Astrocyte of the hippocampus (primary cell): ENCODE measurements at regions not wholly inside any gene's neighbourhood (a gene's known extent, or its start where the extent isn't known, plus 50 kb on each side); places are given as distances from the start of the nearest gene placed in this dataset.
"Not testable (repeated sequence)": the region's sequence is repeated elsewhere in the genome, so short reads cannot be mapped to it uniquely, and the experiment has no call there.

Experiments
- DNase-seq: peaks from one replicate; pipeline ENCODE4 v3.0.0; 2011; ENCODE audit warnings: low read depth, low spot score

- no peak for DNase-seq
Observed at GRCh38 chr2:228956701-228957474, 314.2 kb downstream of the PID1 start.

DNA sequence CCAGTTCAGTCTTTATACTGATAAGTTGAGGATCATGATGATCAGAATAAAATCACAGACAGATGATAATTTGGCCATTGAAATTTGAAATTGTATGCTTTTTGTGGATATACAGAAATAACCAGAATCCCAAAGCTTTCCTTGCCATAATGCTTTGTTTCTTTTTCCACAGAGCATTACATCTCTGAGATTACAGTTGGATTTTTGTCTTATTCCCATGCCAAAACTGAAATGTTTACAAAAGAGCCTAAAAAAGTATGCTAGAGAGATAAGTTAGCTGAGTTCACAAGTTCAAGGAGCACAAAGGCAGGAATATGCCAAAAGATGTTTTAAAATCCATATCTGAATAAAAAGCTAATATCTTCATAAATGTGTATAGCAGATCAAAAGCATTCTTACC lies 321.3 kb downstream of the PID1 start:
- DNase-seq, result no peak

DNA sequence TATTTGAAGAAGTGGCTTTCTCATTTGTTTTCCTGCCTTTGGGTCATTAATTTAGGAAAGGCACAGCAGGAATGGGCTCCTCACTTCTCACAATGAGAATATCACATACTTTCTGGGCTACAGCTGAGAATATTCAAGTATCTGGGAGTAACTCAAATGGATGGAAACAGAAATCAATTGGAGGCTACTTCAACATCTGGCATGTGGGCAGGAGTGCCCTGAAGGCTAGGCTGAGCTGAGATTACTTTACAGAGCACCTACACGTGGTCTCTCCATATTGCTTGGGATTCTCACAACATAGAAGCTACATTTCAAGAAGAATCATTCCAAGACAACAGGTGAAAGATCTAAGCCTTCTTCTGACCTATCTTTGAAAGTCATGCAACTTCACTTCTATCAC lies 325.4 kb downstream of the PID1 start:
- DNase-seq, result no peak

DNA sequence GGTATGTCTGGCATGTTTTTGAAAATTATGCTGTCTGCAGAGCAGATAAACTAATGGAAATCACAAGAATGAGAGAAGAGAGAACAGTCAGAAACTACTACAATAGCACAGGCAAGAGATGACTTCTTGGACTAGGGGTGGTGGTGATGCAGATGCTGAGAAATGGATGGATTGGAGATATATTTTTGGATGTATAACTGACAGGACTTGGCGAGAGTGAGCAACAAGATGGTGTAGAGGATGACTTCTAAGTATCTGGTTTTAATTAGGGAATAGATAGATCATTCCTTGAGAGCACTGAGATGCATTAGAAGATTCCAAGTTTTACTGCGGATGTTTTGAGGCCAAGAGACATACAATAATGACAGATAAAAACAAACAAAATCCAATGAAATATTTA lies 328.2 kb downstream of the PID1 start:
- DNase-seq, result no peak

DNA sequence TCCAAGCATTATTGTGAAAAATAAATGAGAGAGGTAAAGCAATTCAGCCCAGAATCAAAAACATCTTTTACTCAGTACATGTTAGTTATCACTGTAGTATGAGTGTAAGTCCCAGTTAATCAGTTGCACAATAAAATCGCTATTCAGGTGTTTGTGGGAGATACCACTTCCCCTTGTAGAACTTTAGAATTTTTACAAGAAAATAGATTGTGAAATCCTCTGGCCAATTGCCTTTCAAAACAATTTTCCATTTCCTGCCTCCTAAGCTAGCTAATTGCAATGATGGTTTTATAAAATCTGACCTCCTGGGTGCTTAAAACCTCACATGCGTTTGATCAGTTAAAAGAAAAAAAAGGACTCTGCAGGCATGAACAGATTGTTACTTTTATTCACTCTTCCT lies 332.5 kb downstream of the PID1 start:
- DNase-seq, result no peak

DNA sequence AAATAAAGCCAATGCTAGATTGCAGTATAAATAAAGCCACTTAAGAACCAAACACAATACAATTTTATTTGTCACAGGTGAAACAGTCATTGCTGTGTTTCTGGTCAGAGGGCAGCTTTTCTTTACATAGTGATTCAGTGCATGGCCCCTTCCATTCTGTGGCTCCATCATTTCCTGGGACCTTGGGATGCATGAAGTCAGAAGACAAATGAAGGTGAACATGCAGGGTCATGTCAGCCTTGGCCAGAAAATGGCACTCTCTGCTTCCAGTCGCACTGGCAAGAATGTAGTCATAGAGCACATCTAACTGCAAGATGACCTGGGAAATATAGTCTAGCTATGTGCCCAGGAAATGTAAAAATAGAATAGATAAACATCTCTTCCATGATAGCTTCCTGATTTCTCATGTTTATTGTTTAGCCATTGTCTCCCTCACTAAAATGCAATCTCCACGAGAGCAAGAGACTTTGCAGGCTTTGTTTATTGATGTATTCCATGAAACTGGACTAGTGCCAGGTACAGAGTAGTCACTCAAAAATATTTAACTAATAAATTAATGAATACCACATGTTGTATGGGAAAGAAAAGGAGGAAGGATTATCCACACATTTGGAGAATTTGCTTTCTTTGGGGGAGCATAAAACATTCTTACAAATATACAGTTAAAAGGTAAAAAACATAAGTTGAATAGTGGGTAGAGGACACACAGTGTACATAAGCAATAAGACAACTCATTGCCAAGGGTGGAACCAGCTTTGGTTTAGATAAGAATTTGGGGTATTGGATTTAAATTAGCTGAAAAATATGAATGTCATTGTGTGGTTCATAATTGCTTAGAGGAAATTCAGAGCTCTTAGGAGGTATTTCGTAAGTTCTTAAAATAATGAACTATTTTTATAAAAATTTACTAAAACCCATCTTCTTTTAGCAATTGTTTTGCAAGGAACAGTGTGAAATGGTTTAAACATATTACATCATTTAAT lies 343.8 kb downstream of the PID1 start:
- no peak for DNase-seq

- no peak for DNase-seq
Observed at GRCh38 chr2:228919808-228920207, 351.3 kb downstream of the PID1 start.

GRCh38 chr2:228917220-228917619 lies 353.9 kb downstream of the PID1 start:
- peak; percentile 1 for DNase-seq

DNA sequence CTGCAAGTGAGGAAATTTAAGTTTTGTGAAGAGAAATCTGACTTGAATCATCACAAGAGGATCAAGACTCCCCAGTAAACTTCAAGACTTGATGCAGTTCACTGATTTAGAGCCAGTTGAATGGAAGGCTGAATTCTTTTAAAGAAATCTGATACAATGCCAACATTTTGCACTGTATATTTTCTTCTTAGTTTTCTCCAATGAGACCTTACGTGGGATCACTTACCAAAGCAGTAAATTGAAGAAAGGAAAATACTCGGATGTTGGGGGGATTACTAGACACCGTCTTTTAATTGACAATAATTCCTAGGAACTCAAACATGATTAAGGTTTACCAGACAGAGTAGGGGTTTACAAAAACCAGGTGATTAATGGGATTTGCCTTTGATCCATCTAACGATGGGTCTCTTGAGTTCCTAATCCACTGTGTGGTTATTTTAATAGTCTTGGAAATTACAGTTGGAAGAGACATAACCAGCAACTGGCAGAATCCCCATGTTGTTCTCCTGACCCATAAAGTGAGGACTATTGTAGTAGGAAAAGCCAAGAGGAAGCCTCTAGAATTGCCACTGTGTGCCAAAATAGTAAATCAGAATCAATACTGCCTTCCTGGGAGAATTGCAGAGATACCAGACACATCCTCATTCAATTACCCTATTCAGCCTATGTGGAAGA lies 354.5 kb downstream of the PID1 start:
- DNase-seq, result no peak

DNA sequence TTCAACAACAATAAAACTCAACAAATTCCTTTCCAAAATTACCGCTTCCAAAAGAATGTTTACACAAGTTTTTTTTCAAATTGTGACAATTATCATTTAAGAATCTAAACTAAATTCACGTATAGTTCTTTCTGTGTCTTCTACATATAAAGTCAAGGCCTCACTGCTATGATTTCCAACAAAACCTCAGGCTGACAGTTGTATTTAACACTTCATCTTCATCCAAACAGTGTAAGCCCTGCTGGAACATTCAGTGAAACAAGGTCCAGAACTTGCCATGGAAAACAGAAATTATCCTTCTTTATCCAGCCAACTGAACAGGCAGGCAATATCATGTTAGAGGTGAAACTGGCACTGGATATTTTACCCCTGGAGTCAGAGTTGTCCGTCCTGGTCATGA lies 357.9 kb downstream of the PID1 start:
- no peak for DNase-seq

DNA sequence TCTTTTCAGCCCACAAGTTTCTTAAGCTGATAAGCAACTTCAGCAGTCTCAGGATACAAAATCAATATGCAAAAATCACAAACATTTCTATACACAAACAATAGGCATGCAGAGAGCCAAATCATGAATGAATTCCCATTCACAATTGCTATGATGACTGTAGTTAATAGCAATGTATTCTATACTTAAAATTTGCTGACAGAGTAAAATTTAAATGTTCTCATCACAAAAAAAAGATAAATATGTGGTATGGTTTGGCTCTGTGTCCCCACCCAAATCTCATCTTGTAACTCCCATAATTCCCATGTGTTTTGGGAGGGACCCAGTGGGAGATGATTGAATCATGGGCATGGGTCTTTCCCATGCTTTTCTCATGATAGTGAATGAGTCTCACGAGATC lies 360.2 kb downstream of the PID1 start:
- not testable (repeated sequence) for DNase-seq

- DNase-seq, result no peak
Observed at GRCh38 chr2:228902176-228902575, 368.9 kb downstream of the PID1 start.

DNA sequence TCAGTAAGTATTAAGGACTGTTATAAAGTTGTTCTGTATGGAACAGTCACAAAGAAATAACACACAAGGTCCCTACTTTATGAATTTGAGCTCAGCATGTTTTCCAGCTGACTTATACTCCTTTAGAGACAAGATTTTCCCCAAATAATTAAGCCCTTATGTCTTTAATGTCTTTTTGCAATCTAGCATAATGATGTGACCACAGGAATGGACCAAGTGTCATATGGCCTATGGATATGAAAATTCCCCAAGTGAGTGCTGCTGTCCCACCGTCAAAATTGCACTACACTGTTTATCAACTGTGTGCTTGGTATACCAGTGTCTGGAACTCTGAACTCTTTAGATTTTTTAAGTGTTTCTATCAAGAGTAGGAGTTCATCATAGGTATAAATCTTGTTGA lies 369.6 kb downstream of the PID1 start:
- no peak for DNase-seq

DNA sequence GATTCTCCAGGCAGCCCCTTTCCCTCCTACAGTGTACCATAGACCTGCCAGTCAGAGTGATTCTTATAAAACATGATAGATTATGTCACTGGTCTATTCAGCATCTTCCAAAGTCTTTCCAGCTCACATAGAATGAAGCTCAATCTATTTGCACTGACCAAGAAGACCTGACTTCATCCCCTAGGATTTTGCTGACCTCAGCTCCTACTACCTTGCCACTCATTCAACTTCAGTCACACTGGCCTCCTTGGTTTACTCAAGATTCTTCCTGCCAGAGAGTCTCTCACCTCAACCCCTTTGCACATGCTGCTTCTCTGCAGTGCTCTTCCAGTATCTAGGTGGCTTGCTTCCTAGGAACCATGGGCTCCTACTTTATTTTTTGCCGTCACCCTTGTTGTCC lies 392.9 kb downstream of the PID1 start:
- DNase-seq, result no peak

- no peak for DNase-seq
Observed at GRCh38 chr2:228876276-228876675, 394.8 kb downstream of the PID1 start.

- DNase-seq, result peak; percentile 5
Observed at GRCh38 chr2:228875152-228875900, 395.8 kb downstream of the PID1 start.

DNA sequence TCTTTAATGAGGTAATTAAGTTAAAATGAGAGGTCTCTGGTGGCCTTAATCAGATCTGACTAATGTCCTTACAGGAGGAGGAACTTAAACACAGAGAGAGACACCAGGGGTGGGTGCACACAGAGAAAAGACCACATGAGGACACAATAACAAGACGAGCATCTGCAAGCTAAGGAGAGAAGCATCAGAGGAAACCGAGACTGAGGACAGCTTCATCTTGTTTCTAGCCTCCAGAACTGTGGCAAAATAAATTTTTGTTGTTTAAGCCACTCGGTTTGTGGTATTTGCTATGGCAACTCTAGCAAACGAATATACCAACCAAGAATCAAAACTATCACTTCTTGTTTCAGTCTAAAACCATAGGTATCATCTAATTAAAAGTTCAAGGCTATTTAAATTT lies 400.1 kb downstream of the PID1 start:
- no peak for DNase-seq

GRCh38 chr2:228869636-228870264 lies 401.3 kb downstream of the PID1 start:
- DNase-seq, result no peak

DNA sequence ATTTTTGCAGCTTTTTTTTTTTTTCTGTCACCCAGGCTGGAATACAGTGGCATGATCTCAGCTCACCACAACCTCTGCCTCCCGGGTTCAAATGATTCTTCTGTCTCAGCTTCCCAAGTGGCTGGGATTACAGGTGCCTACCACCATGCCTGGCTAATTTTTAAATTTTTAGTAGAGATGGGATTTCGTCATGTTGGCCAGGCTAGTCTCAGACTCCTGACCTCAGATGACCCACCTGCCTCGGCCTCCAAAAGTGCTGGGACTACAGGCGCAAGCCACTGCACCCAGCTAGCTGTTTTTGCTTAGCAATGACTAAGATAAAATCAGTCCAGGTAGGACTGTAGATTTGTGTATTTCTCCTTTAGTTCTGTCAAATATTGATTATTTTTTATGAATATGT lies 403.7 kb downstream of the PID1 start:
- DNase-seq, result no peak

GRCh38 chr2:228866781-228867180 lies 404.3 kb downstream of the PID1 start:
- DNase-seq, result no peak

- DNase-seq, result no peak
Observed at GRCh38 chr2:228866044-228866443, 405.0 kb downstream of the PID1 start.
